IMR-90 (cell line): ENCODE measurements at regions not wholly inside any gene's neighbourhood (a gene's known extent, or its start where the extent isn't known, plus 50 kb on each side); places are given as distances from the start of the nearest gene placed in this dataset.

Experiments used
- ATAC-seq: fragments of 200-7000 bp; cut with Tn5 transposase; 2 replicates; pipeline ENCODE4 v1.9.1; 2020; ENCODE audit warnings: low read depth, mild to moderate bottlenecking, moderate library complexity
- BruUV-seq: library from RNA; stranded (reverse); fragments of 400-500 nt; replicated peaks from 2 replicates; lab custom pipeline; 2021; lab: Mats Ljungman, UMichigan
- CTCF ChIA-PET: fragments of 300-600 bp; formaldehyde crosslinking; extraction: SDS; loops from one replicate; lab custom pipeline; 2021; ENCODE audit warnings: antibody characterized with exemption; lab: Yijun Ruan, JAX
- POLR2A ChIA-PET: fragments of 300-600 bp; sonication (Branson Sonifier 250); formaldehyde crosslinking; loops from one replicate; lab custom pipeline; 2022; ENCODE audit warnings: antibody characterized with exemption; ENCODE audit not compliant: unreplicated experiment; lab: Charles Lee
- DNase-seq: peaks from one replicate; pipeline ENCODE4 v3.0.0; 2013
- H2AFZ ChIP-seq: replicated peaks from 2 replicates; pipeline ENCODE3; 2013; ENCODE audit warnings: low read length, mild to moderate bottlenecking; ENCODE audit not compliant: poor library complexity
- H2AK5ac ChIP-seq: 2 replicates; pipeline ENCODE4 v1.6.1; 2013; ENCODE audit warnings: low read depth, low read length, inconsistent platforms
- H2AK9ac ChIP-seq: replicated peaks from 2 replicates; pipeline ENCODE3; 2013; ENCODE audit warnings: mild to moderate bottlenecking, low read depth, low read length, moderate library complexity; ENCODE audit not compliant: poor library complexity
- H2BK120ac ChIP-seq: 2 replicates; pipeline ENCODE4 v1.6.1; 2013; ENCODE audit warnings: low read depth, low read length, inconsistent platforms
- H2BK15ac ChIP-seq: 3 replicates; pipeline ENCODE4 v1.6.1; 2013; ENCODE audit warnings: low read depth, low read length, inconsistent platforms
- H2BK20ac ChIP-seq: 2 replicates; pipeline ENCODE4 v1.6.1; 2013; ENCODE audit warnings: low read depth, mild to moderate bottlenecking, inconsistent platforms, low read length, moderate library complexity
- H2BK5ac ChIP-seq: 2 replicates; pipeline ENCODE4 v1.6.1; 2013; ENCODE audit warnings: mild to moderate bottlenecking, low read depth, low read length, inconsistent platforms; ENCODE audit not compliant: poor library complexity, severe bottlenecking
- H3K14ac ChIP-seq: replicated peaks from 2 replicates; pipeline ENCODE4 v1.6.1; 2013; ENCODE audit warnings: low read depth, low read length, inconsistent platforms
- H3K18ac ChIP-seq: 2 replicates; pipeline ENCODE4 v1.6.1; 2013; ENCODE audit warnings: low read depth, low read length, control low read depth
- H3K23ac ChIP-seq: 2 replicates; pipeline ENCODE4 v1.6.1; 2013; ENCODE audit warnings: low read depth, low read length, inconsistent platforms
- H3K27ac ChIP-seq: 2 replicates; pipeline ENCODE4 v1.5.1; 2013; ENCODE audit warnings: mild to moderate bottlenecking, control low read depth, low read length; ENCODE audit not compliant: insufficient read depth
- H3K27me3 ChIP-seq: 2 replicates; pipeline ENCODE4 v1.6.1; 2013; ENCODE audit warnings: low read length; ENCODE audit not compliant: control insufficient read depth, insufficient read depth
- H3K36me3 ChIP-seq: 2 replicates; pipeline ENCODE4 v1.6.1; 2013; ENCODE audit warnings: low read length, mixed read lengths; ENCODE audit not compliant: control insufficient read depth, insufficient read depth
- H3K4ac ChIP-seq: 2 replicates; pipeline ENCODE4 v1.6.1; 2013; ENCODE audit warnings: low read depth, low read length, inconsistent platforms
- H3K4me1 ChIP-seq: 2 replicates; pipeline ENCODE4 v1.6.1; 2013; ENCODE audit warnings: low read length, mixed read lengths; ENCODE audit not compliant: control insufficient read depth, insufficient read depth
- H3K4me2 ChIP-seq: 2 replicates; pipeline ENCODE4 v1.6.1; 2013; ENCODE audit warnings: low read depth, mild to moderate bottlenecking, control low read depth, low read length, moderate library complexity
- H3K4me3 ChIP-seq: 2 replicates; pipeline ENCODE4 v1.5.1; 2013; ENCODE audit warnings: low read depth, mild to moderate bottlenecking, control low read depth, low read length, moderate library complexity; ENCODE audit not compliant: insufficient read depth
- H3K56ac ChIP-seq: 2 replicates; pipeline ENCODE4 v1.6.1; 2013; ENCODE audit warnings: low read length, inconsistent platforms; ENCODE audit not compliant: insufficient read depth; ENCODE audit errors: extremely low read depth
- H3K79me1 ChIP-seq, 2 experiments: 2 replicates each; pipeline ENCODE4 v1.6.1; 2013; ENCODE audit warnings: low read length in 2 of 2, inconsistent platforms in 1 of 2, low read depth in 1 of 2
- H3K9ac ChIP-seq: 2 replicates; pipeline ENCODE4 v1.6.1; 2013; ENCODE audit warnings: low read depth, low read length, control low read depth
- H3K9me1 ChIP-seq: 2 replicates; pipeline ENCODE4 v1.6.1; 2013; ENCODE audit warnings: low read length, inconsistent platforms; ENCODE audit not compliant: insufficient read depth
- H3K9me3 ChIP-seq: 2 replicates; pipeline ENCODE4 v1.6.1; 2013; ENCODE audit warnings: low read length; ENCODE audit not compliant: control insufficient read depth, insufficient read depth
- H4K20me1 ChIP-seq: 2 replicates; pipeline ENCODE4 v1.6.1; 2013; ENCODE audit warnings: low read length, inconsistent platforms; ENCODE audit not compliant: insufficient read depth
- H4K5ac ChIP-seq: 2 replicates; pipeline ENCODE4 v1.6.1; 2013; ENCODE audit warnings: mild to moderate bottlenecking, low read depth, low read length, control low read depth
- H4K8ac ChIP-seq, 2 experiments: 2 replicates each; pipeline ENCODE4 v1.6.1; 2013; ENCODE audit warnings: low read depth in 2 of 2, low read length in 2 of 2, control low read depth in 1 of 2, inconsistent platforms in 1 of 2
- H4K91ac ChIP-seq: 2 replicates; pipeline ENCODE4 v1.6.1; 2013; ENCODE audit warnings: low read depth, low read length, inconsistent platforms; ENCODE audit not compliant: insufficient read depth
- BHLHE40 ChIP-seq: fragments of 150-350 bp; IDR thresholded peaks from 2 replicates; pipeline ENCODE4 v1.6.1; 2016; ENCODE audit warnings: mild to moderate bottlenecking, low read depth, low read length
- CEBPB ChIP-seq: IDR thresholded peaks from 2 replicates; pipeline ENCODE4 v1.6.1; 2012; ENCODE audit warnings: low read depth, low read length, improper control_type of control experiment
- CHD1 ChIP-seq: IDR thresholded peaks from 2 replicates; pipeline ENCODE4 v1.6.1; 2012; ENCODE audit warnings: low read depth, low read length, improper control_type of control experiment
- CTCF ChIP-seq: conservative IDR thresholded peaks from 2 replicates; pipeline ENCODE4 v1.5.1; 2012; ENCODE audit warnings: mild to moderate bottlenecking, low read depth, low read length, improper control_type of control experiment
- ELK1 ChIP-seq: fragments of 150-350 bp; IDR thresholded peaks from 2 replicates; pipeline ENCODE4 v1.6.1; 2016; ENCODE audit warnings: low read depth, mild to moderate bottlenecking, low read length, moderate library complexity, borderline replicate concordance
- FOS ChIP-seq: fragments of 150-350 bp; IDR thresholded peaks from 2 replicates; pipeline ENCODE4 v1.6.1; 2016; ENCODE audit warnings: low read depth, low read length
- MAFK ChIP-seq: IDR thresholded peaks from 2 replicates; pipeline ENCODE4 v1.6.1; 2012; ENCODE audit warnings: low read depth, low read length, improper control_type of control experiment
- MAZ ChIP-seq: IDR thresholded peaks from 2 replicates; pipeline ENCODE4 v1.6.1; 2012; ENCODE audit warnings: low read depth, mild to moderate bottlenecking, low read length, improper control_type of control experiment, moderate library complexity, borderline replicate concordance
- MXI1 ChIP-seq: IDR thresholded peaks from 2 replicates; pipeline ENCODE4 v1.6.1; 2012; ENCODE audit warnings: low read depth, mild to moderate bottlenecking, low read length, moderate library complexity, borderline replicate concordance
- NFE2L2 ChIP-seq: fragments of 150-350 bp; IDR thresholded peaks from 2 replicates; pipeline ENCODE4 v1.6.1; 2016; ENCODE audit warnings: low read depth, mild to moderate bottlenecking, low read length
- SMC3 ChIP-seq: fragments of 150-350 bp; IDR thresholded peaks from 2 replicates; pipeline ENCODE4 v1.6.1; 2016; ENCODE audit warnings: low read depth, mild to moderate bottlenecking, antibody characterized with exemption, low read length, moderate library complexity
- WGBS, 2 experiments: methylation state at CpG; one replicate each; pipeline versions ENCODE4 v1.1.5 to v1.1.7; 2013; ENCODE audit warnings: missing lambda C conversion rate in 2 of 2; ENCODE audit not compliant: insufficient read length in 1 of 2; ENCODE audit errors: extremely low coverage in 2 of 2; 5-methylcytosine and 5-hydroxymethylcytosine counted together
- dilution Hi-C: fragments of 300-500 bp; cut with HindIII; formaldehyde crosslinking; loops from one replicate; pipeline ENCODE4 v1.14.3; 2018; ENCODE audit warnings: low sequenced_read_pairs; ENCODE audit not compliant: unreplicated experiment
- in situ Hi-C: fragments of 300-500 bp; cut with MboI; formaldehyde crosslinking; loops from 3 replicates; pipeline ENCODE4 v1.14.3; 2019; ENCODE audit warnings: low sequenced_read_pairs, inconsistent platforms, mixed read lengths
- intact Hi-C: fragments of 100-400 bp; cut with micrococcal nuclease; formaldehyde crosslinking; loops from 2 replicates; pipeline ENCODE4 v1.10.0; 2022
- TF ChIP-seq, protein P1 (sequence below): fragments of 150-350 bp; IDR thresholded peaks from 2 replicates; pipeline ENCODE4 v1.6.1; 2017; ENCODE audit warnings: mild to moderate bottlenecking, antibody characterized with exemption, low read length, low read depth

DNA sequence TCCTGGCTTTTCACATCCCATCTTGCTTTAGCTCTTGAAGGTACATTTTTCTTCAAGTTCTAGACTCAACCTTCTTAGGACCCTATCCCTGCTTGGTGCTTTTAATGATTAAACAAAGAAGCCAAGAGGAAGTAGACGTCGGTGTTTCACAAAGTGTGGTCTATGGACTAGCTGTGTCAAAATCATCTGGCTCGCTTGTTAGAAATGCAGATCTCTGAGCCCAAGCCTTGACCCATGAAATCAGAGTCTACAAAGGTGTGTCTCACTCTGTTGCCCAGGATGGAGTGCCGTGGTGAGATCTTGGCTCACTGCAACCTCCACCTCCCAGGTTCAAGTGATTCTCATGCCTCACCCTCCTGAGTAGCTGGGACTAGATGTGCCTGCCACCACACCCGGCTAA, 295.5 kb upstream of the KAZN start:
- H3K9ac ChIP-seq = no peak overlapping the region
- H3K18ac ChIP-seq = no peak overlapping the region
- H2AK9ac ChIP-seq = no peak overlapping the region
- BruUV-seq = no TSS peak
- no peak overlapping the region for H3K23ac ChIP-seq
- H4K91ac ChIP-seq = no peak overlapping the region
- H3K56ac ChIP-seq = no peak overlapping the region
- H2BK120ac ChIP-seq = no peak overlapping the region
- intact Hi-C loops = no loop called here
- in situ Hi-C loops = no loop called here
- no peak overlapping the region for H2BK5ac ChIP-seq
- peaks cover 13% of the 10 kb centered on the region; the same call in 1 of the 2 replicates for H3K9me3 ChIP-seq
- POLR2A ChIA-PET = no interaction called here
- TF ChIP-seq MAZ (no peak), ELK1 (no peak), MXI1 (no peak), SMC3 (no peak), NFE2L2 (no peak), BHLHE40 (no peak), CHD1 (no peak), CTCF (no peak), MAFK (no peak), CEBPB (no peak), FOS (no peak)
- TF ChIP-seq, protein P1, sequence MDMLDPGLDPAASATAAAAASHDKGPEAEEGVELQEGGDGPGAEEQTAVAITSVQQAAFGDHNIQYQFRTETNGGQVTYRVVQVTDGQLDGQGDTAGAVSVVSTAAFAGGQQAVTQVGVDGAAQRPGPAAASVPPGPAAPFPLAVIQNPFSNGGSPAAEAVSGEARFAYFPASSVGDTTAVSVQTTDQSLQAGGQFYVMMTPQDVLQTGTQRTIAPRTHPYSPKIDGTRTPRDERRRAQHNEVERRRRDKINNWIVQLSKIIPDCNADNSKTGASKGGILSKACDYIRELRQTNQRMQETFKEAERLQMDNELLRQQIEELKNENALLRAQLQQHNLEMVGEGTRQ = no peak
- no peak overlapping the region for H2AK5ac ChIP-seq
- WGBS, 2 experiments = no CpG with 5 or more reads among the region's 5 CpGs
- CTCF ChIA-PET = no interaction called here
- H3K14ac ChIP-seq = no peak overlapping the region
- H3K9me1 ChIP-seq = no peaks in the 10 kb centered on the region
- ATAC-seq = no peak
- no peak overlapping the region for H2BK20ac ChIP-seq
- H3K27ac ChIP-seq = no peak overlapping the region
- H3K4me2 ChIP-seq = no peak overlapping the region
- no peaks in the 10 kb centered on the region for H3K79me1 ChIP-seq
- no peak overlapping the region for H4K5ac ChIP-seq
- H2AFZ ChIP-seq = no peak overlapping the region
- H4K8ac ChIP-seq = no peak overlapping the region
- dilution Hi-C loops = no loop called here
- H4K20me1 ChIP-seq = no peaks in the 10 kb centered on the region
- no peak for DNase-seq
- no peaks in the 10 kb centered on the region for H3K4me1 ChIP-seq
- no peaks in the 10 kb centered on the region for H3K36me3 ChIP-seq
- no peak overlapping the region for H2BK15ac ChIP-seq
- H3K4ac ChIP-seq = no peak overlapping the region
- no peak overlapping the region for H3K4me3 ChIP-seq
- H3K27me3 ChIP-seq = no peaks in the 10 kb centered on the region; the same call in 1 of the 2 replicates
